ENCODE measurements at regions not wholly inside any gene's neighbourhood (a gene's known extent, or its start where the extent isn't known, plus 50 kb on each side); places are given as distances from the start of the nearest gene placed in this dataset.

DNA sequence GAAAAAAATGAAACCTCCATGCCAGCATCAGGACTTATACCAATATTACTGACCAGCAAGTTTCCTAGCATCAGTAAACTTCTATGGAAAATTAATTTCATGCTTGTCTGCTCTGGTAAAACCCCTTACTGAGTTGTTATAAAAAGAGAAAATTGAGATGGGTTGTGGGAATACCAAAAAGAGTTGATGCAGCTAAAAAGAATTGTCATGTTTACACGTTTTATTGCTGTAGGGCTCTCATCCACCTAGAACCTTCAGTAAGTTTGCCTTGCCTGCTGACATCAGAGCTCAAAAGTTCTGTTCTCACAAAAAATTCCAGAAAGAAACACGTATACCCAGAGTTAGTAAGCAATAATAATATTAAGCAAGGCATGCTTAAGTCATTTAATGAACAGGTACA lies 641.3 kb upstream of the ZNF385D start:
- Histone ChIP-seq H3K4me1 (ENCODE audit: insufficient read depth, low read length) (no peaks in the 10 kb centered on the region), H3K14ac (ENCODE audit: insufficient read depth, low read length) (no peak overlapping the region), H3K27me3 (ENCODE audit: insufficient read depth, low read length) (no peaks in the 10 kb centered on the region), H2BK5ac (ENCODE audit: insufficient read length, low read length) (no peak overlapping the region), H3T11ph (ENCODE audit: low read length) (no peak overlapping the region), H3K18ac (ENCODE audit: insufficient read length, low read depth, low read length) (no peak overlapping the region), H3K4me2 (ENCODE audit: insufficient read depth, insufficient read length, low read length) (no peak overlapping the region), H3K27ac (ENCODE audit: insufficient read length, low read depth, low read length) (no peak overlapping the region), H2AFZ (ENCODE audit: low read length) (no peak overlapping the region), H3K79me1 (ENCODE audit: insufficient read depth, low read depth, low read length, poor library complexity, severe bottlenecking) (no peaks in the 10 kb centered on the region), H2BK20ac (ENCODE audit: low read depth, low read length, poor library complexity, severe bottlenecking) (no peak overlapping the region), H4K5ac (ENCODE audit: insufficient read length, low read depth, low read length) (no peak overlapping the region), H3K9ac (ENCODE audit: extremely low read depth, insufficient read length, low read length) (no peak overlapping the region), H3K79me2 (ENCODE audit: insufficient read depth, low read length) (no peaks in the 10 kb centered on the region), H2BK15ac (ENCODE audit: low read depth, low read length) (no peak overlapping the region), H2AK5ac (ENCODE audit: insufficient read length, low read length) (no peak overlapping the region), H3K23me2 (ENCODE audit: insufficient read length, low read depth, low read length, poor library complexity, severe bottlenecking) (no peaks in the 10 kb centered on the region), H3K9me3 (ENCODE audit: control insufficient read depth, low read depth, low read length) (no peaks in the 10 kb centered on the region), H3K56ac (ENCODE audit: insufficient read length, low read depth, low read length) (no peak overlapping the region), H4K8ac (replicated peaks; ENCODE audit: insufficient read length, low read depth, low read length) (no peak overlapping the region), H4K20me1 (ENCODE audit: control insufficient read depth, insufficient read depth, insufficient read length) (no peaks in the 10 kb centered on the region), H2BK12ac (ENCODE audit: insufficient read length, low read depth, low read length) (no peak overlapping the region), H3K4ac (ENCODE audit: low read depth, low read length) (no peak overlapping the region), H4K91ac (ENCODE audit: insufficient read length, low read depth, low read length) (no peak overlapping the region), H2BK120ac (ENCODE audit: low read depth, low read length, poor library complexity, severe bottlenecking) (no peak overlapping the region), H3K23ac (ENCODE audit: insufficient read length, low read depth, low read length) (no peak overlapping the region)
- DNase-seq: no peak
- WGBS (ENCODE audit: extremely low coverage, insufficient read length, low lambda C conversion rate): no CpG with 5 or more reads among the region's 2 CpGs
- H3K4me3 Mint-ChIP-seq: no peak overlapping the region
- H3K4me1 Mint-ChIP-seq: no peaks in the 10 kb centered on the region
- H3K9me3 Mint-ChIP-seq: peaks cover 0 to 1% of the 10 kb centered on the region in 2 experiments; a peak in 1 of 5 replicates
- TF ChIP-seq, protein P1, sequence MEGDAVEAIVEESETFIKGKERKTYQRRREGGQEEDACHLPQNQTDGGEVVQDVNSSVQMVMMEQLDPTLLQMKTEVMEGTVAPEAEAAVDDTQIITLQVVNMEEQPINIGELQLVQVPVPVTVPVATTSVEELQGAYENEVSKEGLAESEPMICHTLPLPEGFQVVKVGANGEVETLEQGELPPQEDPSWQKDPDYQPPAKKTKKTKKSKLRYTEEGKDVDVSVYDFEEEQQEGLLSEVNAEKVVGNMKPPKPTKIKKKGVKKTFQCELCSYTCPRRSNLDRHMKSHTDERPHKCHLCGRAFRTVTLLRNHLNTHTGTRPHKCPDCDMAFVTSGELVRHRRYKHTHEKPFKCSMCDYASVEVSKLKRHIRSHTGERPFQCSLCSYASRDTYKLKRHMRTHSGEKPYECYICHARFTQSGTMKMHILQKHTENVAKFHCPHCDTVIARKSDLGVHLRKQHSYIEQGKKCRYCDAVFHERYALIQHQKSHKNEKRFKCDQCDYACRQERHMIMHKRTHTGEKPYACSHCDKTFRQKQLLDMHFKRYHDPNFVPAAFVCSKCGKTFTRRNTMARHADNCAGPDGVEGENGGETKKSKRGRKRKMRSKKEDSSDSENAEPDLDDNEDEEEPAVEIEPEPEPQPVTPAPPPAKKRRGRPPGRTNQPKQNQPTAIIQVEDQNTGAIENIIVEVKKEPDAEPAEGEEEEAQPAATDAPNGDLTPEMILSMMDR (conservative IDR thresholded peaks at IDR 0.05): no peak
- no peaks in the 10 kb centered on the region; a peak in 1 of 7 replicates for H3K36me3 Mint-ChIP-seq (ENCODE audit: insufficient read depth in 1 of 3, low read depth in 3 of 3)
- no peak overlapping the region for H3K27ac Mint-ChIP-seq
- no peaks in the 10 kb centered on the region for H3K27me3 Mint-ChIP-seq (ENCODE audit: low read depth)
